ENCODE measurements at regions not wholly inside any gene's neighbourhood (a gene's known extent, or its start where the extent isn't known, plus 50 kb on each side); places are given as distances from the start of the nearest gene placed in this dataset.

DNA sequence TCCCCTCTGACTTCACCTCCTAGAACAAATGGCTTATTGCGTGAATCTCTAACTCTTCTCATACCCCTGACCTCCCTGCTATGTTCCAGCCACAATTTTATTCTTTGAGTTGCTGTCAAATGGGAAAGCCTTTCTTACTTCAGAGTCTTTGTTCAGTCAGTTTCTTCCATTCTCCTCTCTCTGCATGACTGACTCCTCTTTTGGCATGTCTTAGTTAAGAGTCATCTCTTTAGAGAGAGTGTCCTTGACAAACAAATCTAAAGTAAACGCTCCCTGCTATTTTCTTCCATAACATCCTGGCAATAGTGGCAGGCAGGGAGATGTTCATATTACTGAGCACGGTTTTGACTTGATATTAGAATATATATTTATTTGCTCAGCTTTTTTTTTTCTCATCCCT lies 170.7 kb upstream of the ERBB4 start:
- DNase-seq (ENCODE audit: low read depth) = peak; percentile 56

DNA sequence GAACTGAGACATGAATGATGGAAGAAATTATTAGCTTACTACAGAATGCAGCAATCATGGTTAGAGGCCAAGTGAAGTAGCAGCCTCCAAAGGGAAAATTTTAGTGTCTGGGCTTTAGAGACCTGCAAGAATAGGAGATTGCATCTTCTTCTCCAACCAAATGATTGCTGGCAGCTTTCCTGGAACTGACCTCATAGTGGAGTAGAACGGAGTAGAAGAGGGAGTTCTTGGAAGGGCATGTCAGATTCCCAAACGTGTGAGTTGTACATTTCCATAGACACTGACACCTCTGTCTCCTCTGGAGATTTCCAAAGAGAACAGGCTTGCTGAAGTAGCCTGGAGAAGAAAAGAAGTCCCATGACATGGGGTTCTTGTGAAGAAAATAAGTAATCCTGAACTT lies 169.8 kb upstream of the ERBB4 start:
- DNase-seq (ENCODE audit: low read depth) = peak; percentile 75

DNA sequence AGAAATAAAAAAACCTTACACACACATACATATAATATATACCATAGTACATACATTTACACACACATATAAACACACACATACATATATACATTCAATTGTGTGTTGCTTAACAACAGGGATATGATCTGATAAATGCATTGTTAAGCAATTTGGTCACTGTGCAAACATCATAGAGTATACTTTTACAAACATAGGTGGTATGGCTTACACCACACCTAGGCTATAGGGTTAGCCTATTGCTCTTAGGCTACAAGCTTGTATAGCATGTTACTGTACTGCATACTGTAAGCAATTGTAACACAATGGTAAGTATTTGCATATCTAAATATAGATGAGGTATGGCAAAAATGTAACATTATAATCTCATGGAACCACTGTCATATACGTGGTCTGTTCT lies 156.8 kb upstream of the ERBB4 start:
- no peak for DNase-seq (ENCODE audit: low read depth)

DNA sequence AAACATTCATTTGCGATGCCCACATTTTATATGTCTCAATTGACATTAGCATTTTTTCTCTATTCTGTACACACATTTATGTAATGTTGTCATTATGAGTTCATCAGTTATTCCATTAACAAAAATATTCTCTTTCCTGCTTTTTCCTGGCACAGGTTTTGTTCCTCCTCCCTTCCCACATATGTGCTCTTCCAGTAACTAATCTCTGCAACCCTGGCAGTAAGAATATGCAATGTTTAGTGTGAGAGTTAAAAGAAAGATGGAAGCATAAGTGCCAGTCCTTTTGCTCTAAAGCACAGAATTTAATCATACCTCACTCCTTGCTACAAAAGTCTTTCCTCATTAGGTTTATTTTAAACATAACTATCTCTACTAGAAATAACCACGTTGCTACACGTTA lies 155.8 kb upstream of the ERBB4 start:
- DNase-seq (ENCODE audit: low read depth) = no peak

DNA sequence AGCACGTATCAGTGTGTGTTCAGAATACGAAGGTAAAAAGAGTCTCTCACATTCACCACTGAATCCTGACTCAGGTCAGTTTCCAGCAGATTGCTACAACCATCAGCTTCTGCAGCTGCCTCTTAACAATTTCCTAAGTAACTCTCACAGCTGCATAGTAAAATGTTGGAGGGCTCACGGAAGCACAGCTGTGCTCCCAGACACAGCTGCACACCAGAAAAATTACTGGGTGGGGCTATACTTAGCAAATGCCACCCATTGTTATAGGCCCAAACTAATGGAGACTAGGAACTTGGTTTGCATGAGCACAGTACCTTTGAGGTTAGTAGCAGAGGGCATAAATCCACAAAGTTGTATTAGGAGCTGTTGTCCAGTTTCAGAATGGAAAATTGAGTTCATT lies 153.9 kb upstream of the ERBB4 start:
- no peak for DNase-seq (ENCODE audit: low read depth)

DNA sequence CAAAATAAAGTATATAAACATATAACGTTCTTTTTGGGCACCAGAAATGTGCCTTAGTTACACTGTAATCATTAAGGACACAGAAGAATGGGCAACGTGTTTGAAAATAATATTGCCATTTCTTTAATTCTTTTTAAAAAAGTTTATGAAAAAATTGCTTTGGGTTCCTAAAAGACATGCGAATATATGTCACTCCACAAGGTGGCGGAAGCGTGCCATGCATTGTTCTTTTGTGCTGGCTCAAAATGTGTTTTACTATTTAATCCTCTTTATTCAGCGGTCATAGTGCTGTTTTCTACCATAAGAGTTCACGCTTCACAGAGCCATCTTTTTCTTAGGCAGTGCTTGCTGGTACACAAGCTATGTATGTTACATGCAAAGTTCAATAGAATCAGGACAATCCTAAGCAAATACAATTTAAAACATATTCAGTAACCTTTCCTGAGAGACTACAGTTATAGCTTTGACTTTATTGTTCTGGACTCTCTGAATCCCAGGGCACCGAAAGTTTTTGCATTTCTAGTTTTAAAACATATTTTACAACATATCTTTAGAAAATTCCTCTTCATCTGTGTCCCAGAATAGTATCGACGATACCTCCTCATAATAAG lies 147.8 kb upstream of the ERBB4 start:
- DNase-seq (ENCODE audit: low read depth) = peak; percentile 60

DNA sequence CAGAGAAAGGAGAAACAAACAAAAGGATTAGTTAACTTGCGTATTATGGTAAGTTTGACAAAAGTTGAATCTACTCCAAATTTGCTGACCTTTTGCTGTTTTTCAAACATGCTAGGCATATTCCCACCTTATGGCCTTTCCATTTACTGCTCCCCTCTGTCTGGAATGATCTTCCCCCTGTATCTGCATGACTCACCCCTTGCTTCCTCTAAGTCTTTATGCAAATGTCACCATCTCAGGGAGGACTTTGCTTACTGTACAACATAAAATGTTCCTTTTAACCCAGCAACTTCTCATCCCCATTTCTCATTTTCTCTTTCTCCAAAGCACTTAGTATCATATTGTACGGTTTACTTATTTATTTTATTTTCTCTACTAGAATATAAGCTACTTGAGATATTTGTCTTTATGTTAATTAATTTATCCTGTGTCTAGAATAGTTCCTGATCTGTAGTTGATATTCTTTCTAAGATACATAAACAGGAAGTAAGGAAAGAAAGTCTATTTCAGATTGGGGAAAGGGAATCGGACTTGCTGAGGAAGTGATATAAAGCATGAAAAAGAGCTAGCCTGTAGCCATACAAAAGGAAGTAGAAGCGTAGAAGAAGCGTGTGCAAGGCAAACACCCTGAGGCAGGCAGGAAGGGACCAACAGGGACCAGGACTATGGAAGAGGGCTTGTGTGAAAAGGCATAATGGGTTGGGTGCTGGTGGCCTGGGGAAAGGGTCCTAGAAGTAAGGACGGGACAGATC lies 144.9 kb upstream of the ERBB4 start:
- peak; percentile 49 for DNase-seq (ENCODE audit: low read depth)

DNA sequence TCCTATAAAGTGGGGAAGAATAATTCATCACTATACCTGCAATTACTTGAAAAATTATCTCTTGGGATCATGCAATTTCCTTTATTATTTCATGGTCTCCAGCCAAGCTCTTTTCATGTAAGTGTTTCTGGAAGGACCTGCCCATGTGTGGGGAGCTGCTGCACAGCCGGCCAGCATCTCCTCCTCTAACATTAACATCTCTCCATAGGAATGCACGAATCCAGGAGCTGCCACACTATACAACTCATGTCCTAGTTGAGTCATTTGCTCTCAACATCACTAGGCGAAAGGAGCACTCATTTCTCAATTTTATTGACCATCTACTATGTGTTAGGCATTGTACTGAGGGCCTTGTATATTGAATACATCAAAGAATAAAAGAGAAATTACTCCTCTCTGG lies 144.3 kb upstream of the ERBB4 start:
- no peak for DNase-seq (ENCODE audit: low read depth)

DNA sequence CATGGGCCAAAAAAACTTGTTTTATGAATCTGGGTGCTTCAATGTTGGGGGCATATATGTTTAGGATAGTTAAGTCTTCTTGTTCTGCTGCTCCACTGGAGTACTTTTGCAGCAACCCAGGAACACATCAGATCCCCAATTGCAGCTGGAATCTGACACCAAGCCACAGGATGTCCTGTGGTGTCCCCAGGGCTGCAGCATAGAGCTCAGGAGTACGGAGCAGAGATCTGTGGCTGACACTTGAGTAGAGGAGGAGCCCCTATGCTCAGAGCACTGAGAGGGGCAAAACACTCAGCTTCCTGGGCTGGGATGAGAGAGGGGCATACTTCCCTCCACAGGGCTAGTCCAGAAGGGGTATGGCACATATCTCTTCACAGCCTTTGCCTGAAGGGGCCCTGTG lies 138.9 kb upstream of the ERBB4 start:
- no peak for DNase-seq (ENCODE audit: low read depth)

DNA sequence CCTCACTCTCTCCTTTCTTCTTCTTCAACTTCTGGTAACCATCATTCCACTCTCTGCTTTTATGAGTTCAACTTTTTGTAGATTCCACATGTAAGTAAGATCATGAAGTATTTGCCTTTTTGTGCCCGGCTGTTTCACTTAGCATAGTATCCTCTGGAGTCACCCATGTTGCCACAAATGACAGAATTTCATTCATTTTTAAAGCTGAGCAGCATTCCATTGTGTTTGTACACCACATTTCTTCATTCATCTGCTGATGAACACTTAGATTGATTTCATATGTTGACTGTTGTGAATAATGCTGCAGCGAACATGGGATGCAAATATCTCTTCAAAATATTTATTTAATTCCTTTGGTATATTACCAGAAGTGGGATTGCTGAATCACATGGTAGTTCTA lies 133.6 kb upstream of the ERBB4 start:
- no peak for DNase-seq (ENCODE audit: low read depth)

DNA sequence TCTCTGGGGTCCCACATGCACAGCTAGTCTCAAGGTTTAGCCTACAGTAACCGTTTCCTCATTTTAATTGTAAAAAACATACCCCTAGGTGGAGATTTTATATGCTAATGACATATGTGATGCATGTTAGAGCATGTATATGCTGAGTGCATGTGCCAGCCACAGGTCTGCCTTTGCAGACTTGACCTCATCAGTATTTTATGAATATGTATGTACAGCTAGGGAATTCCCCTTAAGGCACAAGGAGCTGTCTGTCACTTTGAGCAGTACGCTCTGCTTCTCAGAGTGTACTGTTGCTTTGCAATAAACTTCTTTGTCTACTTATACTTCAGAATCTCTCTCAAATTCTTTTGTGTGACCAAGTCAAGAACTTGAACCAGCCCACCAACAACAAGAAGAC lies 131.2 kb upstream of the ERBB4 start:
- no peak for DNase-seq (ENCODE audit: low read depth)

DNA sequence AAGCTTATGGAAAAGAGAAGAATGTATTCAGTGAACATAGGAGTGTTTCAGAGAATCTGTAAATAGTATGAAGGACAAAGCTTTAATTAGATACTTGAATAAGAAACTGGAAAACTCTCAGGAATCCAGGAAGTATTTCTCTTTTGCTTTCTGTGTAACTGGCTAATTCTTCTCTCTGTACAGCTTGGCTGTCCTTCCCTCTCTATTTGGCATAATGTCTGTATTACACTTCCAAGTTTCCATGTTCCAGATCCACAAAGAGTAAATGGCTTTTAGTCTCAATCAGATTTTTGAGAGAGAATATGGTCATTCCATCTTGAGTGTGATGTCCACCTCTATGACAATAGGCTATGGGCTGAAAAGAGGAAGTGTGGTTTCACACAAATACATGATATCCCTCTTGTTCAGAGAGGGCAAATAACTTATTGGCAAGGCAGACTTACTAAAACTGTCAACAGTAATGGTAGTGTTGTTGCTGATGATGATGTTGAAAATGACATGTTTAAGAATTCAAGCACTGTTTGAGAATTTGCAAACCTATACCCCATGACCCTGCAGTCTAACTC lies 129.2 kb upstream of the ERBB4 start:
- DNase-seq (ENCODE audit: low read depth) = no peak

DNA sequence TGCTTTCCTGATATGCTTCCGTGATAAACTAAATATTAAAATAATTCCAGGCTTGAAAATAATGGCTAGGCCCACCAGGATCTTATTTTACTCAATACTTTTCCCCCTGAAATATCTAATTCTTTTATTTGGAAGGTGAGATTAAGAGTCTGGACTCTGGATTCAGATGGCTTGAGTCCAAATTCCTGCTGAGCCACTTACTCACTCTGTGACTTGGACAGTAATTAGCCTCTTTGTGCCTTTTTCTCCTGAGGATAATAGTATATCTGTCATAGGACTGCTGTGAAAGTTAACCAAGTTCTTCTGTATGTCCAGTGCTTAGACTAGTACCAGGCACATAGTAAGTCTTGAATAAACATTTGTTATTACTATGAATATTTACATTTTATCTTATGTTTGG lies 127.3 kb upstream of the ERBB4 start:
- DNase-seq (ENCODE audit: low read depth) = peak; percentile 37

DNA sequence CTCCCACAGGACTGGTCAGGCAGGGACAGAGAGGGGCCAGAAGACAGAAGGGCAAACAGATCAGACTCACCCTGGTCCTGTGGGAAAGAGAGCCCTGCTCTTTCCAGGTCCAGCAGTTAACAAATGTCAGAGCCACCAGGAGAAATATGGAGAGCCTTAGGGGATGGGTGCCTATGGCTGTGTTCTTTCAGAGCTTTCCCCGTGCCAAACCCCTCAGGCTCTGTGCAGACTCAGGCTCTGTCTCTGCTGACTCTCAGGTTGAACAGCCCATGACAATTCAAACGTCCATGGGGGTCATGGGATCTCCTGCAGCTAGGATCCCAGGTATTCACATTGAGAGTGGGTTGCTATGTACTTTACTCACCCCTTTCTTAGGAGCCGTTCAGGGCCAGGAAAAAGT lies 120.8 kb upstream of the ERBB4 start:
- DNase-seq (ENCODE audit: low read depth) = no peak

DNA sequence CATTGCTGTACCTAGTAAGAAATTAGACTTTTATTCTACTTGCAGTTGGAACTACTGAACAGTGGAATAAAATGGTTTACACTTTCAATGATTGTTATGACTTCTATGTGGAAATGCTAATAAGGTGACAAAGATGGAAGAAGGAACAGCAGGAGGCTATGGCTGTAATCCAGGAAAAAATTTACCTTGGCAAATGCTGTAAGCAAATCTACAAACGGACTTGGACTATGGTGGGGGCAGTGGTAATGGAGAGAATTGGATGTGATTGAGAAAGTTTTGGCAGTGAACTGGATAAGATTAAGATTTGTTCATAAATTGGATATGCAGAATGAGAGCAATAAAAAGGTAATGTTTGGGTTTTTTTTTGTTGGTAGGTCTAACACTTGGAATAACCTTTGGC lies 111.0 kb upstream of the ERBB4 start:
- no peak for DNase-seq (ENCODE audit: low read depth)

DNA sequence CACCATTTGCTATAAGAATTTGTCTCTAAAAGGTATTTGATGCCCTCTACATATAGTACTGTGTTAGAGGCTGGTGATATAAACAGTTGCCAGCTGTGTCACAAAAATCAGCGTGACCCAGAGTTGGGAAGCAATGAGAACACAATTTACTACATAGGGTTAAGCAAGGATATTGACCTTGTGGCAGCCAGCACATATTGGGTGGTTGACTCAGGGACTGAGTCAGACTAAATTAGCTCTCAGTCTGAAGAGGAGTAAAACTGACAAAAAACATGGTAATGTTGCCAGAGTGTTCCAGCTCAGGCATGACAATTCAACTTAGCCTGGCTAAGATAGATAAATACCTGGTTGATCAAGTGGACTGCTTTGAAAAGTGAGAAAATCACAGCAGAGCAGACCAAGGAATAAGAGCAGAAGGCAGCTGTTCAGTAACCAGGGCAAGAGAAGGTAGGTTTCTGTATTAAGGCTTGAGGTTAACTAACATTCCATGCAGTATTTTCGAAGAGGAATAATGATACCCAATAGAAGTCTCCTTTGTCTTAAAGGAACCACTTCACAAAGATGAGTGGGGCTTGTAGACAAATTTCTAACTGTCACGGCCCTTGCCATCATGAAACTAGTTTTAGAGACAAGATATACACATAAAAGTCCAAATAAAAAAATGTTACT lies 108.2 kb upstream of the ERBB4 start:
- DNase-seq (ENCODE audit: low read depth) = peak; percentile 86

DNA sequence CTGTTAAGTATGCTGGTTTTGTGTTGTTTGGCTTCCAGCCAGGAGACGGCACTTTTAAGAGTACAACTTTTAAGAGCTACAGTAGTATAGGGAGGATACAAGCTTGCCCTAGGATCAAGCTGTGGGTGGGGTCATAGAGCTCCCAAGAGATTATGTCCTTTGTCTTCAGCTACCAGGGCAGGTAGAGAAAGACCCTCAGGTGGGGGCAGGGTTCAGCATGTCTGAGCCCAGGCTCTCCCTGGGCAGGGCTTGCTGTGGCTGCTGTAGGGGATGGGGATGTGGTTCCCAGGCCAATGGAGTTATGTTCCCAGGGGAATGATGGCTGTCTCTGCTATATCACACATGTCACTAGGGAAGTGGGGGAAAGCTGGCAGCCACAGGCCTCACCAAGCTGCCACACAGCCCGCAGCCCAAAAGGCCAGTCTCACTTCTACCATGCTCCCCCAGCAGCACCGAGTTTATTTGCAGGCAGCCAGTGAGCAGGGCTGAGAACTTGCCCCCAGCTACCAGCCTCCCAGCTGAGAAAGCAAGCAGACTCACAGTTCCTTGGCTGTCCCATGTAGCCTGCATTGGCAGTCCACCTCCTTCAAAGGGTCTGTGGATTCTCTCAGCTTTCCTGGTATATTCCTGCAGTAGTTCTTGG lies 105.7 kb upstream of the ERBB4 start:
- DNase-seq (ENCODE audit: low read depth) = no peak

DNA sequence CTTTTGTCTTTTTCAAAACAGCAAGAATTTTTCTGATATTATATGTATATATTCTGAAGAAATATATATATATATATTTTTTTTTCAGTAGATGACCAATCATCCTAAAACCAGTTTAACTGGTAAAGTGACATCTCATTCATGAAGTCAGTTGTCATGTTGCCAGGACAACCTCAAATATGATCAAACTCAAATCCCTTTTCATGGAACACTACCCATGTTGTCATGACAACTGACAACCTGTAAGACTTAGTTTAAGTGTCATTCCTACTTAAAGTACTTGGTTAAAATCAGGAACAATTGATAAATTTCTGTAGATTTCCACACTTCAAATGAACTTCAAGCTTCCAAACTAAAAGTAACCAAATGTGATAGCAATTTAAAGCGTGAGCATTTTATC lies 101.8 kb upstream of the ERBB4 start:
- peak; percentile 16 for DNase-seq (ENCODE audit: low read depth)

DNA sequence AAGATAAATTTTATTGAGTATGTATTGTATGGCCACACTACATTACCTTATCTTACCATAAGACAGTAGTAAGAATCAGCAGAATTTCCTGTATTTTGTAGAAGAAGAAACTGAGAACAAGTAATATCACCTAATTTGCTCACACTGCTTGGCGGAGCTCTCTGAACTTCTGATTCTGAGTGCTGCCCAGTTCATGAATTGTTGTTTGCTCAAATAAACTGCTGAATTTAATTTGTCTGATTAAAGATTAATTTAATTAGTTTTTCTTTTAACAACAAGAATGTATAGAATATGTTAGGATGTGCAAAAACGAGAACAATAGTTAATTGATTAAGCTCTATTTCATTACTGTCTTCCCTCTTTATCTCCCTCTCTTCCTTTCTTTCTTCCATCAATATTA lies 100.1 kb upstream of the ERBB4 start:
- DNase-seq (ENCODE audit: low read depth) = no peak

DNA sequence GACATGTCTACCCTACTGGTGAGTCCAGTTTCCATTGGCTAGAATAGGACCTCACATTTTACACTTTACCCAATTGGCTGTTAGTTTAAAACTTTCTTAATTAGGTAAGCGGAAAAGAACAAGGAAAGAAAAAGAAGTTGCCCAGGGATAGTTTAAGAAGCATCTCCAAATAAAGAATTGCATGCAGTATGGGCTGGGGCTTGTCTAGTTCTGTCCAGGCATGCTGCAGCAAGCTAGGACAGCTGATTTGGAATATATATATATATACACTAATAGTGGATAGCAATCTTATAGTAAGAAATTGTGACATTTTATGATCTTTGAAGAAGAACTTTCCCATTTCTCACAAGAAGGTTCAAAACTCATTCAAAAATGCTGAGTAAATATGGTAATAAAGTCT lies 90.0 kb upstream of the ERBB4 start:
- DNase-seq (ENCODE audit: low read depth) = no peak

DNA sequence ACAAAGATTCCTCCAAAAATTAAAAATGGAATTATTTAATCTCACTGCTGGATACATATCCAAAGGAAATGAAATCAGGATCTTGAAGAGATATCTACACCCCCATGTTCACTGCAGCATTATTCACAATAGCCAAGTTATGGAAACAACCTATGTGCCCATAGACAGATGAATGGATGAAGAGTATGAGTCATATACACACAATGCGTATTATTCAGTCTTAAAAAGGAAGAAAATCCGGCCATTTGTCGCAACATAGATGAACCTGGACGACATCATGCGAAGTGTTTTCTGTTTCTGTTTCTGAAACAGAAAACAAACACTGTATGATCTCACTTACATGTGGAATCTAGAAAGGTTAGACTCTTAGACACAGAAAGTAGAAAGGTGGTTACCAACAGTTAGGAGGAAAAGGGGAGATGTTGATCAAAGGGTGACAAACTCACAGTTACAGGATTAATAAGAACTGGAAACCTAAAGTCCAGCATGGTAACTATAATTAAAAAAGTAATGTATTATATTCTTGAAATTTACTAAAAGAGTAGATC lies 87.8 kb upstream of the ERBB4 start:
- no peak for DNase-seq (ENCODE audit: low read depth)

DNA sequence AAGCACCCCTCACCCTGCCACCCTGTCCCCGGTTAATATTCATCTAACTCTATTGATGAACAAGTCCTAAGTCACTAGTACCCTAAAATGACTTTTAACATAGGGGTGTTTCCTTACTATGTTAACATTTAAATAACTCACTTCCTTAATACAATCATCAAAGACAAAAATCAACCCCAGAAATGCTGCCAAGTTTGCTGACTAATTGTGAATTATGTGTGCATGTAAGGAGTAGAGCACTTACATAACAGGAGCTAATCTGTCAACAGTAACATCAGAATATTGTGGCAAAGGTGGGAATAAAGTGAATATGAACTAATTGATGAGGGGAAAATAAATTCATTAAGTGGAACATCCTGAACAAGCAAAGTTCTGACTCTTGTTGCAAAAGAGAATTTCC lies 81.4 kb upstream of the ERBB4 start:
- peak; percentile 37 for DNase-seq (ENCODE audit: low read depth)
